ENCODE measurements at regions not wholly inside any gene's neighbourhood (a gene's known extent, or its start where the extent isn't known, plus 50 kb on each side); places are given as distances from the start of the nearest gene placed in this dataset.

GRCh38 chr20:47973519-47974233 is 188.4 kb upstream of the SULF2 start (continued):
- no peak for TF ChIP-seq CREB3 (CRISPR knock-in tag; IDR thresholded peaks at IDR 0.05)
- no peak for TF ChIP-seq ZNF468 (CRISPR knock-in tag; IDR thresholded peaks at IDR 0.05)
- peak; percentile 74; the same call in 1 of the 2 replicates for TF ChIP-seq TBX3 (IDR thresholded peaks at IDR 0.05; ENCODE audit: borderline replicate concordance)
- peak; percentile 54; the same call in 1 of the 2 replicates for TF ChIP-seq ELK4 (CRISPR knock-in tag; IDR thresholded peaks at IDR 0.05; ENCODE audit: borderline replicate concordance)
- no peak for TF ChIP-seq PBX2 (CRISPR knock-in tag; IDR thresholded peaks at IDR 0.05)
- TF ChIP-seq ZNF383 (CRISPR knock-in tag; IDR thresholded peaks at IDR 0.05; ENCODE audit: borderline replicate concordance) = no peak
- TF ChIP-seq U2AF1 (optimal IDR thresholded peaks at IDR 0.05; ENCODE audit: low read depth, low read length) = no peak
- no peak for TF ChIP-seq ZNF367 (CRISPR knock-in tag; IDR thresholded peaks at IDR 0.05; ENCODE audit: borderline replicate concordance)
- peak; percentile 88 for TF ChIP-seq SOX13 (IDR thresholded peaks at IDR 0.05)
- peak; percentile 33 to 93; a peak in 1 of 4 replicates for TF ChIP-seq SOX13 (CRISPR knock-in tag; conservative IDR thresholded peaks at IDR 0.05 in 1 of 2, IDR thresholded peaks at IDR 0.05 in 1 of 2)
- peak; percentile 62; the same call in 1 of the 2 replicates for TF ChIP-seq ZNF629 (CRISPR knock-in tag; conservative IDR thresholded peaks at IDR 0.05)
- TF ChIP-seq ZNF280B (CRISPR knock-in tag; IDR thresholded peaks at IDR 0.05; ENCODE audit: borderline replicate concordance) = no peak
- no peak for TF ChIP-seq SMARCE1 (IDR thresholded peaks at IDR 0.05; ENCODE audit: borderline replicate concordance)
- TF ChIP-seq DMTF1 (CRISPR knock-in tag; IDR thresholded peaks at IDR 0.05) = no peak
- no peak for TF ChIP-seq HNRNPH1 (optimal IDR thresholded peaks at IDR 0.05; ENCODE audit: low read depth, low read length)
- TF ChIP-seq ZSCAN30 (CRISPR knock-in tag; IDR thresholded peaks at IDR 0.05) = no peak
- TF ChIP-seq ZNF337 (CRISPR knock-in tag; IDR thresholded peaks at IDR 0.05; ENCODE audit: borderline replicate concordance, low read depth) = 0 out of 2 replicates have a peak, but pooled peaks have one; percentile 70
- TF ChIP-seq SP5 (CRISPR knock-in tag; IDR thresholded peaks at IDR 0.05; ENCODE audit: borderline replicate concordance, low read depth) = peak; percentile 89
- TF ChIP-seq NFYB (CRISPR knock-in tag; IDR thresholded peaks at IDR 0.05) = no peak
- TF ChIP-seq REPIN1 (CRISPR knock-in tag; IDR thresholded peaks at IDR 0.05; ENCODE audit: borderline replicate concordance, low read depth) = peak; percentile 18; the same call in 1 of the 2 replicates
- no peak for TF ChIP-seq ZBTB8A (CRISPR knock-in tag; IDR thresholded peaks at IDR 0.05; ENCODE audit: borderline replicate concordance, low read depth)
- peak; percentile 85 for TF ChIP-seq ATF3 (CRISPR knock-in tag; IDR thresholded peaks at IDR 0.05)
